Right kidney (tissue), 1 donor: ENCODE measurements at regions not wholly inside any gene's neighbourhood (a gene's known extent, or its start where the extent isn't known, plus 50 kb on each side); places are given as distances from the start of the nearest gene placed in this dataset.
"Not testable (repeated sequence)": the region's sequence is repeated elsewhere in the genome, so short reads cannot be mapped to it uniquely, and the experiment has no call there.

Experiments used
- DNase-seq: peaks from one replicate; pipeline ENCODE4 v3.0.0-alpha.2; 2016

- DNase-seq: no peak
Measured at GRCh38 chr6:1200409-1201101, 111.3 kb upstream of the FOXQ1 start.

DNA sequence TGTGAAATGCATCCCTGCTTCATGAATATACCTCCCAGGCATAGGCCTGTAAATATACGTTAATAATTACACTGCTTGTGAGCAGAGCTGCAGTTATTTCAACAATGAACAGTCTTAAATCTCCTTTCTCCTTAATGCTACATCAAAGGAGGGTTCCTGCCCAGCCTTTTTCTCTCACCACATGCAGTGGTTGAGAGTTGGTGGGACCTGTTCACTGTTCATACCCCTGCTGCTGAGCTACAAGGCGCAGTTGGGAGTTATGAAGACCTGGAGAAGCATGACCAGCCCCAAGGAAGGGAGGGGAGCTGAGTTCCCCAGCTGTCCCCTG is 111.9 kb upstream of the FOXQ1 start:
- DNase-seq: no peak

DNA sequence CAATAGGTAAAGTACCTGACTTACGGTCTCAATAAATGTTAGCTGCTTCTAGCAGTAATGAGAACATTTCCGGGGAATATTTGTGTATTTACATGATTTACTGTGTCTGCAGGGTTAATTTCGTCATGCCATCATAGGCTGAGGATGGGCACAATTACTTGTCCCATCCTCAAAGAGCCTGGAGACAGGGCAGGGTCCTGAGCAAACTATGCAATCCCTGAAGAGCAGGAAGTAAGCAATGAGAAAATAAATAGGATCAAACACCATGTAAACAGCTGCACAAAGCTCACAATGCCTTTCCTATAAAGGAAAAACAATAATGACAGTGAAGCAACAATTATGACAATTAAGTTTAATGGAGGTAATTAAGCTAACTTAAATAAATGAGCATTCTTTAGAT is 114.6 kb upstream of the FOXQ1 start:
- DNase-seq: no peak

- no peak for DNase-seq
Measured at GRCh38 chr6:1191141-1191630, 120.7 kb upstream of the FOXQ1 start.

GRCh38 chr6:1190366-1190765 is 121.5 kb upstream of the FOXQ1 start:
- no peak for DNase-seq

- no peak for DNase-seq
Measured at GRCh38 chr6:1188199-1188598, 123.7 kb upstream of the FOXQ1 start.

DNA sequence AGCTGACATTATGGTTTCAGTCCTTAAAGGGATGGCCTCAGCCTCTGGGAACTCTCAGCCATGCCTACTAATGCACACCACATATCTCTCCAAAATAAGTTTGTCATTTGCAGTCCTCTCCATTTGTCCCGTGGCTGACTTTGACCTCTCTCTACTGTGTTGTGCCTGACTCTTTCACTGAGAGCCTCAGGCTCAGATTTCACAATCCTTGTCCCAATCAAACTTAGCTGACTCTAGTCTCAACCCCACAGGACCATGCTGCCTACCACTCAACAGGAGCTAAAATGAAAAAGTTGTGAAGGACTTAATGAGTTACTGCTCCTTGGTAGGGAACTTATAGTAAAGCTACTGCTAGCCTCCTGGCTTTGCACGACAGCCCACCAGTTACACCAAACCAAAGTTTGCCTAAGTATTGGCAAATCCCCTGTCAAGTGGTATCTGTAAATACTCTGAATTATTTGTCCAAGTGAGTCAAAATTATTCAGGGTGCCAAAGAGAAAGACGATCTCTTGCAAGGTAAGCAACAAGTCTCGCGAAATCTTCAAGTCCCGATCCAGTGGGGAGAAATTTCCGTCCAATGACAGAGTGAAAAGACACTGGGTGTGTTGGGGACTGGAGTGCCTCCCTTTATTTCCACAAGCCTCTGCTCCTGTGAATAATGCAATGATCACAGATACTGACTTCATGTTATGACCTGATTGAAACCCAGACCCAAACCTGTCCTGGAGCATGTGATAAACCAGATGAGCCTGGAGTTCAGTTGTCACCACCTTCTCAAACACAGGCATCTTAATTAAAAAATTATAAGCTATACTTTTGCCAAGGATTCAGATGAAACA is 124.4 kb upstream of the FOXQ1 start:
- no peak for DNase-seq

GRCh38 chr6:1184318-1184717 is 127.6 kb upstream of the FOXQ1 start:
- no peak for DNase-seq

GRCh38 chr6:1182722-1183521 is 129.0 kb upstream of the FOXQ1 start:
- no peak for DNase-seq

- no peak for DNase-seq
Measured at GRCh38 chr6:1181939-1182605, 129.8 kb upstream of the FOXQ1 start.

DNA sequence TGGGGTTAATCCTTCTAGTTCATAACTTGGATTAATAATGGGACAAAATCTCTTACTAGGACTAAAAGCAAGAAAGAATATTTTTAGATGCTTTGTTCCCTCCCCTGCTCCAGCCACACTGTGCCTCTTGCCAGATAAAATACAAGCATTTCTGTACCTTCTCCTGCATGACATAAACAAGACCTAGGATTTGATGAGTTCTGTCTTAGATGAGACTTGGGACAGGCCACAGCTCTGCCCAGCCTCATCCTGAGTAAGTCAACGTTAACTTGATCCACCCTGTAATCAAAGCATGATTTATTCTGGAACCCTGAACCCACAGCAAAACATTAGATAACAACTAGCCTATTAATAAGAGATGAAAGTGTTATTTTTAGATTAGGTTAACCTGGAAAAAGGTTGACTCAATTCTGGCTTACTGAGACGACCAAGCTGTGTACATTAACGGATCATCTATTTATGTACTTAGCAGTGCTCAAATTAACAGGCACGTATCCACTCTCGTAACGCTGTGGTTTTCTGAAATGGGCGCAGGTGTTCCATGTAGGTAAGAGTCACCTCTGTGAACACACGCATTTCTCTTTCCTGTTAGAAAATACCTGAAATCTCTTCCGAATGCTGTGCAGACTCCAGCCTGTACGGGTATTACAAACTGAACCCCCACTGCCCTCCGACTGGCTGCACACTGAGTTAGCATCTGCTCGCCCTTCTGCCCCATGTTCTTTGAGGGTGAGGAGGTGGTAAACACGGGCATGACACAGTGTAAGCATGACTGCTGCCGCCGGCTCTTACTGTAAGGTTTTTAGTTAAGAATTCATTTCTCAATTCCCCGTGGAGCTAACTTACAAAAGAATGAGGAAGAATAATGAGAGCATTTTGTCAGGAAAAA is 132.1 kb upstream of the FOXQ1 start:
- no peak for DNase-seq

GRCh38 chr6:1178590-1178989 is 133.3 kb upstream of the FOXQ1 start:
- DNase-seq: no peak

- no peak for DNase-seq
Measured at GRCh38 chr6:1176567-1176966, 135.3 kb upstream of the FOXQ1 start.

DNA sequence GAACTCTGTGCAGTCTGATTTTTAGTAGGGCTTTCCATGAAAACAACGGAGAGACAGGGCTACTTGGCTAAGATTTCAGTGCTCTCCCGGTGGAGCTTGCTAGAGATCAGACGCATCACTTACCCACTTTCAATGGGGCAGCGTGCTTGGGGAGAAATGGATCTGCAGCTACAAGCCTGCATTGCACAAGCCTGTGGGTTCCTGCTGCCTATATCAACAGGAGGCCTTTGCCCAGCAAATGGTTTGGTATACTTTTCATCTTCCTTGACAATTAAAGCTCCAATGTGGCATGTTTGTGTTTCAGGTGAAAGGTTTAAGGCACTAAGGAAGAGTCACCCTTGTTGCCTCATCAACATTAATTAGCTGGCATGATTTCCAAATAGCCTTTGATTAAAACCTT is 136.0 kb upstream of the FOXQ1 start:
- DNase-seq: no peak

- DNase-seq: no peak
Measured at GRCh38 chr6:1170794-1171193, 141.1 kb upstream of the FOXQ1 start.

DNA sequence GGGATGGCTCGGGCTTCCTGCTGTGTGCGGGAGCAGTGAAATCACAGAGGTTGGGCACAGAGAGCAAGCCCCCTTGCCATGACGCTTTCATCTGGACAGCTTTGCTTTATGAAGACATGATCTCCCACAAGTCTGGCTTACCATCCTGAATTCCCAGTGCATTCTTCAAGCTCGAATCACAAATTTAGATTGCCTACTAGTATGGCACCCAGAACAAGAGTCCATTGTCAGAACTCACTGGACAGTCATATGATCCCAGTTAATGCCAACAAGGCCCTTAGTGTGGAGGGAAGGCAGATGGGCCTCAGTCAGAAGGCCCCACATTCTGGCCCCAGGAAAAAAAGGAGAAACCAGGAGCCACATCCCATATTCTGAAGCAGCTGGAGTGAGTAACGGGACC is 147.3 kb upstream of the FOXQ1 start:
- DNase-seq: no peak

GRCh38 chr6:1163501-1163900 is 148.4 kb upstream of the FOXQ1 start:
- DNase-seq: no peak

- DNase-seq: no peak
Measured at GRCh38 chr6:1162367-1163275, 149.3 kb upstream of the FOXQ1 start.

DNA sequence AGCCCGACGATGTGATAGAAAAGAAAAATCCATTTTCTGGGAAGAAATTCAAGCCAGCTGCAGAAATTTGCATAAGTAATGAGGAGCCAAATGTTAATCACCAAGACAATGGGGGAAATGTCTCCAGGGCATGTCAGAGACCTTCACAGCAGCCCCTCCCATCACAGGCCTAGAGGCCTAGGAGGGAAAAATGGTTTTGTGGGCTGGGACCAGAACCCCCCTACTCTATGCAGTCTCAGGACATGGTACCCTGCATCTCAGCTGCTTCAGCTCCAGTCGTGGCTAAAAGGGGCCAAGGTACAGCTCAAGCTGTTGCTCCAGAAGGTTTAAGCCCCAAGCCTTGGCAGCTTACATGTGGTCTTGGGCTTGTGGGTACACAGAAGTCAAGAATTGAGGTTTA is 155.5 kb upstream of the FOXQ1 start:
- DNase-seq: not testable (repeated sequence)

GRCh38 chr6:1153696-1154245 is 158.1 kb upstream of the FOXQ1 start:
- no peak for DNase-seq
